Erythroblast (primary cell): ENCODE measurements at regions not wholly inside any gene's neighbourhood (a gene's known extent, or its start where the extent isn't known, plus 50 kb on each side); places are given as distances from the start of the nearest gene placed in this dataset.

Source experiments
- GATA1 ChIP-seq: IDR thresholded peaks from 2 replicates; pipeline ENCODE4 v1.6.1; 2011; ENCODE audit warnings: low read depth, mild to moderate bottlenecking, control low read depth, low read length, moderate library complexity
- POLR2A ChIP-seq: IDR thresholded peaks from 2 replicates; pipeline ENCODE4 v1.6.1; 2011; ENCODE audit warnings: mild to moderate bottlenecking, low read length

DNA sequence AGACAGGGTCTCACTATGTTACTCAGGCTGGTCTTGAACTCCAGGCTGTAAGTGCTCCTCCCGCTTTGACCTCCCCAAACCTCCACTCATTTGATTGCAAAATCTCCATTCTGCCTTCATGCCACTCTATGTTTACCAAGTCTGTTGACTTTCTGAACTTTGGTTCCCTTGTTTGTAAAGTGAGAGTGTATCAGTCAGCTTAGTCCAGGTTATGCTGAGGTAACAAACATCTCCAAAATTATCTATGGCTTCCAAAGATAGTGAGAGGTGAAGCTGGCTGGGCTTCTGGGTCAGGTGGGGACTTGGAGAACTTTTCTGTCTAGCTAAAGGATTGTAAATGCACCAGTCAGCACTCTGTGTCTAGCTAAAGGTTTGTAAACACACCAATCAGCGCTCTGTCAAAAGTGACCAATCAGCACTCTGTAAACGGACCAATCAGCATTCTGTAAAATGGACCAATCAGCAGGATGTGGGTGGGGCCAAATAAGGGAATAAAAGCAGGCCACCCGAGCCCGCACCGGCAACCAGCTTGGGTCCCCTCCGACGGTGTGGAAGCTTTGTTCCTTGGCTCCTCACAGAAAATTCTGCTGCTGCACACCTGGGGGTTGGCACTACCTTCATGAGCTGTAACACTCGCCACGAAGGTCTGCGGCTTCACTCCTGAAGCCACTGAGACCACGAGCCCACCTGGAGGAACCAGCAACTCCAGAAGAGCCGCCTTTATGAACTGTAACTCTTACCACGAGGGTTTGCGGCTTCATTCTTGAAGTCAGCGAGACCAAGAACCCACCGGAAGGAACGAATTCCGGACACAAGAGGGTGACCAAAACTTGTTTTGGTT, 109.3 kb downstream of the MIAT start:
- no peak for TF ChIP-seq POLR2A
- TF ChIP-seq GATA1, result no peak
